A673 (cell line): ENCODE measurements at regions not wholly inside any gene's neighbourhood (a gene's known extent, or its start where the extent isn't known, plus 50 kb on each side); places are given as distances from the start of the nearest gene placed in this dataset.

Source experiments
- BruUV-seq: library from RNA; stranded (reverse); fragments of 400-500 nt; replicated peaks from 2 replicates; lab custom pipeline; 2021; lab: Mats Ljungman, UMichigan
- CTCF ChIA-PET: fragments of 300-600 bp; sonication (Branson Sonifier 250); formaldehyde crosslinking; loops from one replicate; lab custom pipeline; 2022; ENCODE audit warnings: antibody characterized with exemption; lab: Charles Lee
- POLR2A ChIA-PET: fragments of 300-600 bp; sonication (Branson Sonifier 250); formaldehyde crosslinking; loops from one replicate; lab custom pipeline; 2022; ENCODE audit warnings: antibody characterized with exemption; ENCODE audit not compliant: low non-redundant PET; lab: Charles Lee
- DNase-seq: peaks from one replicate; pipeline ENCODE4 v3.0.0-alpha.2; 2015; ENCODE audit warnings: low spot score
- H3K27ac ChIP-seq: fragments of 200-600 bp; sonication (generic); 2 replicates; pipeline ENCODE4 v1.5.1; 2016; ENCODE audit warnings: mixed run types, low read depth, mild to moderate bottlenecking, mixed read lengths, antibody characterized with exemption, low read length; ENCODE audit not compliant: poor library complexity, severe bottlenecking
- H3K27me3 ChIP-seq: fragments of 200-600 bp; sonication (generic); replicated peaks from 2 replicates; pipeline ENCODE4 v1.6.1; 2017; ENCODE audit warnings: mixed run types, low read depth, mild to moderate bottlenecking, mixed read lengths, antibody characterized with exemption, low read length; ENCODE audit not compliant: insufficient read depth, poor library complexity
- H3K36me3 ChIP-seq: fragments of 200-600 bp; sonication (generic); 2 replicates; pipeline ENCODE4 v1.6.1; 2016; ENCODE audit warnings: mixed run types, mild to moderate bottlenecking, mixed read lengths, antibody characterized with exemption, low read length; ENCODE audit not compliant: insufficient read depth, poor library complexity, severe bottlenecking
- H3K4me1 ChIP-seq: fragments of 200-600 bp; sonication (generic); 2 replicates; pipeline ENCODE4 v1.6.1; 2017; ENCODE audit warnings: mixed run types, mild to moderate bottlenecking, mixed read lengths, antibody characterized with exemption, low read length; ENCODE audit not compliant: insufficient read depth, poor library complexity, severe bottlenecking
- H3K4me3 ChIP-seq: fragments of 200-600 bp; sonication (generic); 2 replicates; pipeline ENCODE4 v1.5.1; 2016; ENCODE audit warnings: low read depth, mixed run types, mild to moderate bottlenecking, mixed read lengths, low read length; ENCODE audit not compliant: poor library complexity, severe bottlenecking
- H3K9me3 ChIP-seq: fragments of 200-600 bp; sonication (generic); 2 replicates; pipeline ENCODE4 v1.6.1; 2016; ENCODE audit warnings: mixed run types, low read depth, mild to moderate bottlenecking, mixed read lengths, antibody characterized with exemption, low read length; ENCODE audit not compliant: poor library complexity, severe bottlenecking
- CTCF ChIP-seq: fragments of 300-800, 200-600 bp; sonication (generic); conservative IDR thresholded peaks from 2 replicates; pipeline ENCODE4 v1.5.1; 2017; ENCODE audit warnings: low read depth, mild to moderate bottlenecking, antibody characterized with exemption, low read length, moderate library complexity, mixed read lengths
- EZH2 ChIP-seq: fragments of 200-600 bp; sonication (generic); IDR thresholded peaks from 2 replicates; pipeline ENCODE4 v1.6.1; 2017; ENCODE audit warnings: borderline replicate concordance, low read depth, mild to moderate bottlenecking, mixed read lengths, antibody characterized with exemption, low read length; ENCODE audit not compliant: poor library complexity, severe bottlenecking
- intact Hi-C: fragments of 100-400 bp; cut with micrococcal nuclease; formaldehyde crosslinking; loops from one replicate; pipeline ENCODE4 v1.10.0; 2022; ENCODE audit not compliant: unreplicated experiment

GRCh38 chr1:238648296-238648695, 738.1 kb upstream of the CHRM3 start:
- intact Hi-C loops, result no loop called here
- Histone ChIP-seq H3K36me3 (no peaks in the 10 kb centered on the region), H3K9me3 (no peaks in the 10 kb centered on the region), H3K27ac (no peak overlapping the region), H3K4me3 (no peak overlapping the region), H3K4me1 (no peaks in the 10 kb centered on the region), H3K27me3 (no peaks in the 10 kb centered on the region)
- TF ChIP-seq CTCF, result no peak
- no TSS peak for BruUV-seq
- DNase-seq, result no peak
- CTCF ChIA-PET, result no interaction called here
- POLR2A ChIA-PET, result no interaction called here

GRCh38 chr1:238647877-238648276, 738.5 kb upstream of the CHRM3 start:
- BruUV-seq, result no TSS peak
- ChIA-PET CTCF (no interaction called here), POLR2A (no interaction called here)
- TF ChIP-seq EZH2 (no peak), CTCF (no peak)
- Histone ChIP-seq H3K9me3 (no peaks in the 10 kb centered on the region), H3K36me3 (no peaks in the 10 kb centered on the region), H3K27ac (no peak overlapping the region), H3K4me1 (no peaks in the 10 kb centered on the region), H3K27me3 (no peaks in the 10 kb centered on the region), H3K4me3 (no peak overlapping the region)
- peak; percentile 57 for DNase-seq
- intact Hi-C loops, result no loop called here

- H3K27ac ChIP-seq, result no peak overlapping the region
- ChIA-PET CTCF (no interaction called here), POLR2A (no interaction called here)
- no peaks in the 10 kb centered on the region for H3K4me1 ChIP-seq
- H3K36me3 ChIP-seq, result no peaks in the 10 kb centered on the region
- intact Hi-C loops, result no loop called here
- no peak for DNase-seq
- no TSS peak for BruUV-seq
- H3K27me3 ChIP-seq, result no peaks in the 10 kb centered on the region
- no peak overlapping the region for H3K4me3 ChIP-seq
- no peaks in the 10 kb centered on the region for H3K9me3 ChIP-seq
- TF ChIP-seq EZH2 (no peak), CTCF (no peak)
These were observed 744.1 kb upstream of the CHRM3 start for GRCh38 chr1:238642231-238642630.
